Adrenal gland (tissue), 9 donors: ENCODE measurements at regions not wholly inside any gene's neighbourhood (a gene's known extent, or its start where the extent isn't known, plus 50 kb on each side); places are given as distances from the start of the nearest gene placed in this dataset.

Experiments
- DNase-seq, 7 donors: peaks; one replicate each; pipeline ENCODE4 v3.0.0-alpha.2; 2019 to 2020
- H3K27ac ChIP-seq, 5 donors: fragments of 200-600 bp; sonication (generic) in 4 of 5; 1 replicate in 3 of 5; 2 replicates in 2 of 5; pipeline versions ENCODE4 v1.5.1 to v1.8.0; 2016 to 2020; ENCODE audit warnings: mild to moderate bottlenecking in 1 of 5
- H3K27me3 ChIP-seq: fragments of 200-600 bp; 2 replicates; pipeline ENCODE4 v1.8.0; 2021
- H3K36me3 ChIP-seq, 2 donors: fragments of 200-600 bp; replicated peaks in 1 of 2; 1 replicate in 1 of 2; 2 replicates in 1 of 2; pipeline versions ENCODE4 v1.5.1 to v1.8.0; 2018 to 2022
- H3K4me1 ChIP-seq, 2 donors: fragments of 200-600 bp; replicated peaks in 1 of 2; 1 replicate in 1 of 2; 2 replicates in 1 of 2; pipeline versions ENCODE4 v1.5.1 to v1.8.0; 2018 to 2021
- H3K4me3 ChIP-seq, 4 donors: fragments of 200-600 bp; sonication (generic) in 3 of 4; one replicate each; pipeline ENCODE4 v1.5.1; 2016 to 2018
- H3K9me3 ChIP-seq, 3 donors: fragments of 200-600 bp; sonication (generic) in 1 of 3; replicated peaks in 1 of 3; 1 replicate in 2 of 3; 2 replicates in 1 of 3; pipeline versions ENCODE4 v1.5.1 to v1.8.0; 2016 to 2021
- CTCF ChIP-seq, 6 experiments: fragments of 450-650 bp in 4 of 6; fragments of 200-600 bp in 2 of 6; sonication (generic) in 1 of 6; IDR thresholded peaks; 1 replicate in 5 of 6; 2 replicates in 1 of 6; pipeline versions ENCODE4 v1.5.1 to v1.8.0; 2016 to 2021; ENCODE audit warnings: antibody characterized with exemption in 6 of 6, mild to moderate bottlenecking in 2 of 6, moderate library complexity in 1 of 6
- POLR2A ChIP-seq, 2 donors: fragments of 450-650 bp; IDR thresholded peaks; one replicate each; pipeline ENCODE4 v1.6.1; 2017; ENCODE audit warnings: antibody characterized with exemption in 2 of 2, mild to moderate bottlenecking in 2 of 2, moderate library complexity in 1 of 2
- WGBS, 4 donors: extraction: QIAGEN DNeasy Blood & Tissue Kit in 2 of 4; methylation state at CpG; one replicate each; pipeline versions ENCODE4 v1.1.5 to v1.1.7; 2013 to 2017; 5-methylcytosine and 5-hydroxymethylcytosine counted together
- intact Hi-C, 2 donors: fragments of 100-400 bp; cut with DNase I; formaldehyde crosslinking; loops; one replicate each; pipeline versions ENCODE4 v1.14.1 to v1.15.0; 2022 to 2023
- donor health status: healthy with polysubstance abuse.
- donor health status: Bipolar disorder and iron deficiency.
- donor health status: DM: yes; HTN: yes; CAD: no.
- donor health status: DM: no; HTN: no; CAD: no.
- donor health status: DM: no; HTN: no; CAD: no.

- TF ChIP-seq POLR2A (IDR thresholded peaks at IDR 0.05) (no peak), CTCF (IDR thresholded peaks at IDR 0.05) (no peak)
- H3K9me3 ChIP-seq, result no peaks in the 10 kb centered on the region
- no peak overlapping the region for H3K4me3 ChIP-seq
- DNase-seq, result no peak
- no peaks in the 10 kb centered on the region for H3K36me3 ChIP-seq
- intact Hi-C loops, result no loop called here
- no peaks in the 10 kb centered on the region for H3K27me3 ChIP-seq
- no peak overlapping the region for H3K27ac ChIP-seq
- H3K4me1 ChIP-seq, result no peaks in the 10 kb centered on the region
Measured at GRCh38 chr1:195130598-195130997, 1477.6 kb downstream of the KCNT2 start.

GRCh38 chr1:195122497-195122896 is 1485.7 kb downstream of the KCNT2 start:
- H3K4me3 ChIP-seq, result no peak overlapping the region
- H3K4me1 ChIP-seq, result no peaks in the 10 kb centered on the region
- WGBS, 4 donors, result 86 to 94% (median 91%) methylated on average over 2 of the region's 2 CpGs
- intact Hi-C loops, result no loop called here
- no peak overlapping the region for H3K27ac ChIP-seq
- H3K27me3 ChIP-seq, result no peaks in the 10 kb centered on the region
- no peak for TF ChIP-seq CTCF (IDR thresholded peaks at IDR 0.05)
- no peak for TF ChIP-seq POLR2A (IDR thresholded peaks at IDR 0.05)
- no peak for DNase-seq
- no peaks in the 10 kb centered on the region for H3K36me3 ChIP-seq
- no peaks in the 10 kb centered on the region for H3K9me3 ChIP-seq

- Histone ChIP-seq H3K36me3 (no peaks in the 10 kb centered on the region), H3K27ac (no peak overlapping the region), H3K4me3 (no peak overlapping the region), H3K27me3 (no peaks in the 10 kb centered on the region), H3K4me1 (no peaks in the 10 kb centered on the region), H3K9me3 (no peaks in the 10 kb centered on the region)
- no peak for DNase-seq
- intact Hi-C loops, result no loop called here
- TF ChIP-seq CTCF (IDR thresholded peaks at IDR 0.05) (no peak), POLR2A (IDR thresholded peaks at IDR 0.05) (no peak)
Measured at GRCh38 chr1:195113471-195113870, 1494.8 kb downstream of the KCNT2 start.

GRCh38 chr1:195105773-195106172 is 1502.5 kb downstream of the KCNT2 start:
- Histone ChIP-seq H3K27me3 (no peaks in the 10 kb centered on the region), H3K36me3 (no peaks in the 10 kb centered on the region), H3K4me1 (no peaks in the 10 kb centered on the region), H3K4me3 (no peak overlapping the region), H3K9me3 (no peaks in the 10 kb centered on the region), H3K27ac (no peak overlapping the region)
- 52 to 58% (median 55%) methylated on average over 2 of the region's 2 CpGs for WGBS, 4 donors
- DNase-seq, result no peak
- TF ChIP-seq CTCF (IDR thresholded peaks at IDR 0.05), result no peak
- TF ChIP-seq POLR2A (IDR thresholded peaks at IDR 0.05), result no peak
- intact Hi-C loops, result no loop called here
